GM21786 (cell line): ENCODE measurements at regions not wholly inside any gene's neighbourhood (a gene's known extent, or its start where the extent isn't known, plus 50 kb on each side); places are given as distances from the start of the nearest gene placed in this dataset.
"Not testable (repeated sequence)": the region's sequence is repeated elsewhere in the genome, so short reads cannot be mapped to it uniquely, and the experiment has no call there.

Source experiments
- ATAC-seq: cut with Tn5 transposase; IDR thresholded peaks from one replicate; pipeline ENCODE4 v1.9.1; 2021; ENCODE audit not compliant: unreplicated experiment

GRCh38 chr7:52615021-52615695 is 420.3 kb upstream of the POM121L12 start:
- no peak for ATAC-seq

GRCh38 chr7:52609511-52609910 is 425.9 kb upstream of the POM121L12 start:
- no peak for ATAC-seq

GRCh38 chr7:52592698-52593097 is 442.7 kb upstream of the POM121L12 start:
- no peak for ATAC-seq

- ATAC-seq: no peak
Observed at GRCh38 chr7:52586704-52587103, 448.7 kb upstream of the POM121L12 start.

GRCh38 chr7:52584041-52584440 is 451.4 kb upstream of the POM121L12 start:
- ATAC-seq: no peak

GRCh38 chr7:52573141-52573540 is 462.3 kb upstream of the POM121L12 start:
- ATAC-seq: not testable (repeated sequence)

- ATAC-seq: no peak
Observed at GRCh38 chr7:52571026-52571425, 464.4 kb upstream of the POM121L12 start.

- no peak for ATAC-seq
Observed at GRCh38 chr7:52569151-52569550, 466.3 kb upstream of the POM121L12 start.

- ATAC-seq: no peak
Observed at GRCh38 chr7:52565974-52566373, 469.5 kb upstream of the POM121L12 start.

- ATAC-seq: no peak
Observed at GRCh38 chr7:52555805-52556204, 479.6 kb upstream of the POM121L12 start.

GRCh38 chr7:52547308-52547910 is 488.0 kb upstream of the POM121L12 start:
- no peak for ATAC-seq

GRCh38 chr7:52541198-52541765 is 494.2 kb upstream of the POM121L12 start:
- not testable (repeated sequence) for ATAC-seq

- no peak for ATAC-seq
Observed at GRCh38 chr7:52540041-52540440, 495.4 kb upstream of the POM121L12 start.

- no peak for ATAC-seq
Observed at GRCh38 chr7:52539414-52539813, 496.0 kb upstream of the POM121L12 start.

- no peak for ATAC-seq
Observed at GRCh38 chr7:52537051-52537450, 498.4 kb upstream of the POM121L12 start.

- ATAC-seq: no peak
Observed at GRCh38 chr7:52525772-52526341, 509.6 kb upstream of the POM121L12 start.

- no peak for ATAC-seq
Observed at GRCh38 chr7:52518869-52519268, 516.6 kb upstream of the POM121L12 start.

GRCh38 chr7:52512656-52513055 is 522.8 kb upstream of the POM121L12 start:
- no peak for ATAC-seq

- ATAC-seq: no peak
Observed at GRCh38 chr7:52507546-52508255, 527.7 kb upstream of the POM121L12 start.

GRCh38 chr7:52506325-52506724 is 529.1 kb upstream of the POM121L12 start:
- no peak for ATAC-seq

- no peak for ATAC-seq
Observed at GRCh38 chr7:52504561-52504960, 530.9 kb upstream of the POM121L12 start.

- no peak for ATAC-seq
Observed at GRCh38 chr7:52502281-52502680, 533.2 kb upstream of the POM121L12 start.
